Inflammatory macrophage treated with lipopolysaccharide for 4 hours (primary cell): ENCODE measurements at regions not wholly inside any gene's neighbourhood (a gene's known extent, or its start where the extent isn't known, plus 50 kb on each side); places are given as distances from the start of the nearest gene placed in this dataset.

ENCODE experiments used
- DNase-seq: peaks from one replicate; pipeline ENCODE4 v3.0.0-alpha.2; 2020

DNA sequence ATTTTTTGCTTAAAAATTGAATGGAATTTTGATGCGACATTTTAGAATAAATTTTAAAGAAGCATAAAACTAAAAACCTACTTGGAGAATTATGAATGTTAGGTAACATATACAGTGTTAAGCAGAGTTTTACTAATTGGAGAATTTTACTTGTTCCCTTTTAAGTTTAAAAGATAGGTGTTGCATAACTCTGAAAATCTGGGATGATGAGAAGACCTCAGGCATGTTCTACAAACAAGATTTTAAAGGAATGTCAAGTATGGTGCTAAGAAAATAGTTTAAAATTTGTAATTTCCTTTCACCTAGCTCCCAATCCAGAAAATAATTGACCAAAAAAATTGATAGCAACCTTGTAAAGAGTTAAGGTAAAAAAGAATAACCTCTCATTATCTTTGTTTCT, 135.8 kb downstream of the RFC3 start:
- DNase-seq: no peak

DNA sequence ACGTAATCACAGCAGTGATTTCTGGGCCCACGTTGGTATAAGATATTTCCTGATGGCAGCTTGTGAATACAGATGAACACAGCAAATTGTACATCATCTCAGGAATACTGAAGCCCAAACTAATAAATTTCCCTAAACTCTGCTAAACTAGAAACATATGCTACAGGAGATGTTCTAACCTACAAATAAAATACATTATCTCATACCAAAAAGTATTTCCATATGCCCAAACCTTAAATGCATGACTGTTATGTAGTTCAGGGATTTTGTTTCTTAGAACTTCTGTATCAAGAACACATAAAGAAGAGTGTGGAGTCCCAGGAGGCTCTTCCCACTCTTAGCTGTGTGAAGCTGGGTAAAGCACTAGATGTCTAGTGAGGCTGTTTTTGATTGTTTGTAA, 138.4 kb downstream of the RFC3 start:
- DNase-seq: no peak

DNA sequence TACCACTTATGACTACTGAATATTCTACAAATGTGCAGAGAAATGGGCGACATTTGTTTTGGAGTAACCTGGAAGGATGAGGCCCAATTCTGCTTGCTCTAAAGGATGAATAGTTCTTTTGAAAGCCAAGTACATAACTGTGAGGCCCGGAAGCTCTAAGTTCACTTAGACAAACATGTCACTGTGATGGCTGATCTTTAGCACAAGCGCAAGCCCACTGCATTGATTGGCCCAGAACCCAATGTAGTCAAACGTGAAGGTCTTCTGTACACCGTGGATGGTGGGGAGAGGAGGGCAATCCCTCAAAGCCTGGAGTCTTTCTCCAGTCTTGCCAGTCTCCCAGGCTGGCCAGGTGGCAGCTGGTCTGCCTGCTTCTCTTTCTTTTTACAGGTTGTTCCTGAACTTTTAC, 139.6 kb downstream of the RFC3 start:
- no peak for DNase-seq

DNA sequence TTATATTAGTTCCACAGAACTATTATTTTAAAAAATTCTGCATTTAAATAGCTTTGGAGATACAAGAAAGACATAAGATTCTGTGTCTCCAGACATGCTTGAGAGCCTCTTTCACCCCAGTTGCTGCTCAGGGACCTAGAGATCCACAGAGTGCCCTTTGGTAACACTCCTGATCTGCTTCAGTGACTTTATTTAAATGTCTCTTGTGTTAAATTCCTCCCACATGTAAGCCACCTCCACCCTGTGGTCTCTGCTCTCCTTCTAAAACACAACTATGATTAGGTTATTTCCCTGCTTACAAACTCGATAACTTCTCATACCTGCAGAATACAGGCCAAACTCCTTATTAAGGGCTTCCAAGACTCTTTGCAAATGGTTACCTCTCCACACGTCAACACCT, 141.0 kb downstream of the RFC3 start:
- no peak for DNase-seq

DNA sequence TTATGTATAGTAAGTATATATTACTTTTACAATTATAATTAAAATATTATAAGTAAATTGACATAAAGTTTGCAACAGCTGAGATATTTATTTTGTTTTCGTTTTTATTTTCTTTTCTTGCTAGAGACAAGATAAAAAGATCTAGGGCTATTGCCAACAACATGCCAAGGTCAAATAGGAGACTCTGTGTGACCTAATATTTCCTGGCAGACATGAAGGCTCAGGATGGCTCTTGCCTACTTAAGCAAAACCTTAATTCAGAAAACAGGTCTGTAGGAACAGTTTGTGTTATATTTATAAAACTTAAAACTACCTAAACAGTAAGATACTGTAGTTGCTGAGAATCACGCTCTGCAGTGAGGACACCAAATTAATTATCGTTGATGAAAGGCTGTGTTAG, 145.2 kb downstream of the RFC3 start:
- no peak for DNase-seq

DNA sequence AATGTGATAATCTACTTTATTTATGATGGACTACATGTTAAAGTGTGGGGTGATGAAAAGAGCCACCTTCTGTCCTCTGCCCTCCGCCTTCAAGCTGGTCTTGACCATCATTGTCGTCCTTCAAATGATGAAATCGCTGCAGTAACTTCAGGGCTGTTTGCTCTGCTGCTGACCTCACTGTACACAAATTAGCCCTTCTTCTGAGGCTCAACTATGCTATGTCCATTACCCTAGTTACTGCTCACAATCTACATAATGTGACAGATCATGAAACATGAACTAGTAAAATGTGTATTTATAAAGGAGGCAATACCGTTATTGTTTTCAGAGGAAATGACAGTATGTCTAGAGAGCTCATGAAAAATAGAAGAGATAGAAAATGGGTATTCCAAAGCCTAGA, 145.9 kb downstream of the RFC3 start:
- DNase-seq: no peak

DNA sequence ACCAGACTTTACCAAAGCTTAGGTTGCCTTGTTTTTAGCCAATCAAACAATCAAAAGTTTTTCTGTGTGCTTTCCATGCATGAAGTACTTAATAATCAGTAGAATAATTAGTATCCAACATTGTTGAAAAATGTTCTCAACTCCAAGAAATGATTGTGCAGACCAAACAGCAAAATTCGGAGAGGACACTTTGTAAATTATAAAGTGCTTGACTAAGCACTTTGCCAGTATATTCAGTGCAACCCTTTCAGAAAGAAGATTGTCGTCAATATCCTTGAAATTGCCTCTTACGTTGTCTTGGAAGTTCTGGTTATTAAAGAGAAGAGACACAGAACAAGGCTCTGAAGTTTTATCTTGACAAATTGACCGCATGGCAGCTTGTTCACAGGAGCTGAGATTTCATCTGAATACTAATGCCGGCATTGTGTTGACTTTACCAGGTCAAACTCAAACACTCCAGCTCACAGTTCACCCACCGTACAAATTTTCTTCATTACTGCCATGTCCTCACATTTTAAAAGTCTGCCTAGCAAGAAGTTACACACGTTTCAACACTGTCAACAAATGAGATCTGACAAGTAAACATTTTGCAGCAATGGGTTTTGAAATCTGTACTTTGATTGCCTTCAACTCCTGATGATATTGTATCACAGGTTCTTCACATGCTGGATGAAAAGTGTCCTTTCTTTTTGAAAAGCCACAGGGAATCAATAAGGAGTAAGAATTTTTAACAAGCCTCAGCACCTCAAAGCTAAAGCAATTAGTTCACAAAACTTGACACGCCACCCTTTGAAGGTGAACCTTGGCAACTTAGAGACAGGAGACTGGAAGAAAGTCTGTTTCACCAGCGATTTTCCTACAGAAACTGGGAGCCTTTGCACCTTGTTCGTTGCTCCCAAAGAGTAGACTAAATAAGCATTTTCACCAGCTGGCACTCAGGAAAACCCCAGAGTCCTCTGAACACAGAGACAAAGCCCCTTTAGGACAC, 150.9 kb downstream of the RFC3 start:
- no peak for DNase-seq

DNA sequence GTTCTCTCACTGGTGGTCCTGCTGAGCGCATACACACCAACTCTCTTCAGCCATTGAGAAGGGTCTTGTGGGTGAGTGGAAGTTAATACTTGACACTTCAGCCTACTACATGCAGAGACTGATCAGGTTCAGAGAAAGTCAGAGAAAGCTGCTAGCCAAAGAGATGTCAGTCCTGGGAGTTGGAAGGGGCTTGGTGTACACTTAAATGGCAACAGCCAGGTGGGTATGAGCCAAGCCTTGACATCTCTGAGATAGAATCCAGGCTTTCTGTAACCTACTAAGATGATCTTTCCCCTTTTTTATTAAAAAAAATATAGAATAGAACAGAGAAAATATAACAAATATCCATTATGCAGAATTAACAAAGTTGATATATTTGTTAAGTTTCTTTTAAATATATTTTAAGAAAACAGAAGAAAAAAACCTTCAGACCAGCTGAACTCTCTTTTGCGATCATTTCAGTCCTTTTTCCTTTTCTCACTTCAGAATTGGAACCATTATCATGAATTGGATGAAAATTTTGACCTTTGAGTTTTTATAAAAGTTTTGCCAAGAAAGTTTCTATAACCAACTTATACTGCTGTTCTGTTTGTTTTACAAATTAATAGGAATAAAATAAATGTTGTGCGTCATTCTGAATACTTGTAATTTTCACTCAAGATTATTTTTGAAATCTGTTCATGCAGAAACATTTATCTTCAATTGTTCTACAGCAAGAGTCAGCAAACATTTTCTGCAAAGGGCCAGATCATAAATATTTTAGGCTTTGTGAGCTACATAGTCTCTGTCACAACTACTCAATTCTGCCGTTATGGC, 153.0 kb downstream of the RFC3 start:
- no peak for DNase-seq

DNA sequence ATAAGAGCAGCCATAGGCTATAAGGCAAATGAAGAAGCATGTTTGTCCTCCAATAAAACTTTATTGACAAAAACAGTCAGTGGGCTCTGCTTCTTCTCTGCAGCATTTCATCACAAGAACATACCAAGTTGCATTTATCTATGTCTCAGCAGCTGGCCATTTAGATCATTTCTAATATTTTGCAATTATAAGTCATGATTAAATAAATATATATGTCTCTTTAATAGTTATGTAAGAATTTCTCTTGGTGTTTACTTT, 153.5 kb downstream of the RFC3 start:
- DNase-seq: no peak

DNA sequence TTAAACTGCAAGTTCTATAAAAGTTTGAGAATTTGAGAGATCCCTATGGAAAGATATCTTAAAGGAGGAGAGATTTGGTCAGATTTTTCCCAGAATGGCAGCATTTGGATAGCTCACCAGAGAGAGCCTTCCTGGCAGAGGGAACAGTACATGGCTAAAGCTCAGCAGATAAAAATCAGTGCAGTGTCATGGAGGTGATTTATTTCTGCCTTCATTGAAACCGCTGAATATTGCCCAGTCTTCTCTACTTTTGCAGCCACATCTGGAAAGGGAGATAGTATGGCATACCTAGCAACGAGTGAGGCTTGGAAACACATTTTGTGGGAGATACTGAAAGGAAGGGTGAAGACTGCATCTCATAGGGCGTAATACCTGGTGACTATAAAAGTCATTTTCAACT, 155.2 kb downstream of the RFC3 start:
- DNase-seq: no peak

DNA sequence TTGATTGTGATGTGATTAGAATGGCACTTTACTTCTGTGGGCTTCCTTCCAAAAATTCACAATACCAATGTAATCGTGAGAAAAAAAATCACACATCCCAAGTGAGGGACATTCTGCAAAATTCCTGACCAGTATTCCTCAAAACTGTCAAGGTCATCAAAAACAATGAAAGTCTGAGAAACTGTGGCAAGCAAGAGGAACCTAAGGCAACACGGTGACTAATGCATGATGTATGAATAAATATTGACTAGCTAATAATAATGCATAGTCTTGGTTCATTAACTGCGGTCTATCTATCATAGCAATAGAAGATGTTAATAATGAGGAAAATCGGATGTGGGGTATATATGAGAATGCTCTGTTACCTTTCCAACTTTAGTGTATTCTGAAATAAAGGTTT, 159.0 kb downstream of the RFC3 start:
- no peak for DNase-seq

DNA sequence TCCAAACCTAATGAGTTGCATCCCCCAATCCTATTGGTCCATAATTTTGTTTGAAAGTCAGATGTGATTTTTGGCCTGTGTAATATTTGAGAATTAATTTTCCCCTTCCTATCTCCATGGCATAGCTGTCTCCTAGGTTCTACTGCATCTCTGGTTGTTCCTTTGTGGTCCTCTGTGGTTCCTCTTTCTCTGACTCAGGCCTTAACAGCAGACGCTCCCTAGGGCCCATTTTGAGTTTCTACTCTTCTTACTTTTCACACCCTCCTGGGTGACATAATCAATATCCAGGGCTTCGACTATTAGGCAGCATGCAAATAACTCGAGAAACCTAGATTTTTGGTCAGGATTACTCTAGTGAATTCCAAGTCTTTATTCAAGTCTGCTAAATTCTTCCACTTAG, 160.7 kb downstream of the RFC3 start:
- DNase-seq: no peak

DNA sequence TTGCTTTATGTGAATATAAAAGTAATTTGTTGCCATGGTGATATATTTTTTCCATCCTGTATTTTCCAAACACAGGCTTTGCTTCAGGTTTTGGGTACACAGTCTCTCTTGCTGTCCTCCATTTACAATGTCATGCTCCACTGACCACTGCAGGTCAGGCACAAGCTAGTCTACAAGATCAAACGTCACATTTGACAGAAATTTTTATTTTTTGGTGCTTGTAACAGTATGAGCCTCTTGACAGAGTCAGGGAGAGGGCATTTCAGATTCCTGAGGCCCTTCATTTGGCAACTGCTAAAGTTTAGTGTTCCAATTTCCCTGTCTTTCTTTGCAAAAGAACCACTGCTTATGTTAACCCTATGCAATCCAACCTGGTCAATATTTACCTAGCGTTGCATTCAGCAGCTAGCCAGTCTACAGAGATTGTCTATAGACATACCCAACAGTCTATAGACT, 175.0 kb downstream of the RFC3 start:
- no peak for DNase-seq

DNA sequence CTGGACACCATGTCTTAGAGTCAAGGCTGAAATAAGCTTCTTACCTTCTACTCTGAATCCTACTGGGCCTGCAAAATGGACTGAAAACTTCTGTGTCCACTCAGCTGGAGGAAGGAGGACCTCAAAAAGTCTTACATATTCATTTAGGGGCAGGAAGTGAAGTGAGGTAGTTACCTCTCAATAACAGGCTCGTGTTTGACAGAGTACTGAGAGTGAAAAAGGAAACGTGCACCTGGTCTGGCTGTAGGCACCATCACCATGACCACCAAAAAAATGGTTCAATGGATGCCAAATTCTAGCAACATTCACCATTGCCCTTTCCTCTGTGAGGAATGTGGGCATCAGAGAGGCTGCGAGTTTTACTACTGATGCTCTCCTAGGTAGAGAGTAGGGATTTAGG, 176.2 kb downstream of the RFC3 start:
- no peak for DNase-seq

DNA sequence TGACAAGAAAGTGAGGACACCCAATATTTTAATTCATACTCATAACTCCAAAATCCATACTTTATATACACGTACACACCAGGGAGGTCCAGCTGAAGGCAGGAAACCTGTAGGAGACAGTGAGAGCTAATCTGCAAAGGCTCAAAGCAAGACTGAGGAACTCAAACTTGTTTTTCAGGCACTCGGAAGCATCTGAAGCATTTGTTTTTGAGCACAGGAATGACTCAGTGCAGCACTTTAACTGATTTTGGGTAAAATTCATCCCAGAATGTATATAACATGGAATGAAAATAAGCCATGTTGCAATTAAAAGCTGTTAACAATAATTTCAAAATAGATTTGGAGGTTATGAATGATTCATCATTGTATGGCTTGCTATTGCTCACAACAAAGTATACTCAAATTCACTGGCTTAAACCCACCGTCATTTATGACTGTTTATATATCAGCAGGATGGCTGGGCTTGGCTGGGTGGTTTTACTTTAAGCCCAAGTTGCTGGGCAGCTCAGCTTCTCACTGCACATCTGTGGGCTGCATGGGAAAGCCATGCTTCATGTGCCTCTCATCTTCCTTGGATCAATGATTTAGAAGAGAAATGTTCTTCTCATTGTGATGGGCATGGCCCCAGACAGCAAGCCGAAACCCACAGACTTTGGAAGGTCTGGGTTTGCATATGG, 177.0 kb downstream of the RFC3 start:
- DNase-seq: no peak

DNA sequence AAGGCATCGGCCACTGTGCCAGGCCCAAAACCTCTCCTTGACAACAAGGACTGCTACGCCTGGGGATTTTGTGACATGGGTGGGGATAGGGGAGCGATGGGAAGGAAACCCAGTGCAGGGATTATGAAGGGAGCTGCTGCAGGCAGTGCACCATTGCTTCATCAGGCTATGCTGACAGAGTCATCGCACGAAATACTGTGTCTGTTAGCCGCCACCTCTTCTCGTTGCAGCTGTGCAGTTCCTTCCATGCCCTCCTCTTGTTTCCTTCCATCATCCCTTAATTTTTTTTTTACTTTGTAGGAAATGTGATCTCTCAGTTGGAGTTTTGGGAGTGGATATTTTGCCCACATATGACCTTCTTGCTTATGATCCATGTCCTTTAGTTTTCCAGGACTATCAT, 178.7 kb downstream of the RFC3 start:
- DNase-seq: no peak

DNA sequence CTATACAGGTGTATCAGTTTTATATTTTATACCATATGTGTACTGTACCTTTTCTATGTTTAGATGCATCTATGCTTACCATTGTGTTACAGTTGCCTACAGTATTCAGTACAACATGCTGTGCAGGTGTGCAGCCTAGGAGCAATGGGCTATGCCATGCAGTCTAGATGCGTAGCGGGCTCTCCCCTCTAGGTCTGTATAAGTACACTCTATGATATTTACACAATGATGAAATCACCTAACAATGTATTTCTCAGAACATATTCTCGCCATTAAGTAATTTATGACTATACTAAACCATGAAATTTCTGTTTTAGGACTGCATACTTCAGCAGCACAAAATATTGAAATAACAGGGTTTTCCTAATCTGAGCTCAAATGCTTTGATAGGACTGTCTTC, 179.6 kb downstream of the RFC3 start:
- DNase-seq: no peak

DNA sequence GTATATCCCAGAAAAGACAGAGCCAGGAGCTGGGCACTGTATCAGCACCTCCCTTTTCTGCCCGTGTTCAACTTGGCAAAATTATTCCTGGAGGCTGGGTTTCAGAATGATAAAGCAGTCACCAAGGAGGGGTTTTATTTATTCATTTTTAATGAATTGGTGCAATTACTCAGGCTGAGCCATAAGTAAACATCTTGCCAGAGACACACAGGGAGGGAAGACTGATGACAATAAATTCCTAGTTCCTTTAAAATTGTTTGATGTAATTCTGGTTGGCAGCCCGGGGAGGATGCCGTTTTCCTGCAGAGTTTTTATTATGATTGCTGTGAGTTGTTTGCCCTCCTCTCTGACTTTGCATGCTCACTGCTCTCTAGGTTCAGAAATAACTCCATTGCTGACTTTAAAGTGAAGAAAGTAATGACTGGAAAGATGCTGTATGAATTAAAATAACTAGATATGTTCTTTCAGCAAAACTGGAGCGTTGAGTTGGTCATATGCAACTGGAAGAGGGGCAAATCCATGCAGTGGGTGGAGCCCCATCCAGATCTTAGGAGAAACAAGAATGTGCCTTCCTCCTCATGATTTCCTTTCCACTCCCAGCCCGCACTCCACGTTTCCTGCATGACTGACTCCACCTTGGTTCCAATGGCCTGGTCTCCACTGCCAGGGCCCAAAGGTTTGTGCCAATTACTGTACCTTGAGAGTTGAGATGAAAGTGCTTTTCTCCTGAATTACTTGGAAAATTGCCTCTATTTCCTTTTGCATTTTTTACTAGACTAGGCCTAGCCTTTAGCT, 182.1 kb downstream of the RFC3 start:
- no peak for DNase-seq

DNA sequence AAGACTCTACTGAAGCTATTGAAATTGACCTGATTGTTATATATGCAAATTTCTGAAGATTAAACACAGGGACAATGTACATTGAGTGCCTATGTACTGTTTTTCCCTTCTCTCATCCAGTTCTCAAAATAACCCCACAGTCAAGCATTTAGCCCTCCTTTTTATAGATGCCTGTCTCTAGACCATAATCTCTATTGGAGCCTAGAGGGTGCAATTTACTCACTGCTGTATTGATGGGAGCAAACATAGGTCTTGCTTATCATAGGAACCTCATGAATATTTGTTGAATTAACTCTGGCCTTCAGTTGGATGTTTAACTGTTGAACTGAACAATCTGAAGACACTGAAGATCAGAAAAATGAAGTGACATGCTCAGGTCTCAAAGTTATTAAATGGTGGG, 183.0 kb downstream of the RFC3 start:
- no peak for DNase-seq

DNA sequence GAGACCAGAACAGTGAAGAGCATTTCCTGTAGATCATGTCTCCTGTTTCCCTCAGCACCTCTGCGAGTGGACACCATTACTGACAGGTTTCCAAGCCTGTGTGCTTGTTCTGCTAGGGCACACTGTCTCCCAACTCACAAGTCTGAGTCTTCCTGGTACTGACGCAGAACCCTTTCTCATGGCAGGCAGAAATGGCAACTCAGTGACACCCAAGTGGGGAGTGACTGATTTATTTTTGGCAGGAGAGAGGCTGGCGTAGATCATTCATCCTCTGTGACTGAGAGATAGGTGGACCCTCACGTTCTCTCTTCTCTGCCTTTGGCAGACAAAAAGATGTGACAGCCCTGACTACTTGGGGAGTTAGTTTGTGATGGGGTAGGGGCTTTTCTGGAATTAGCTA, 183.4 kb downstream of the RFC3 start:
- no peak for DNase-seq

DNA sequence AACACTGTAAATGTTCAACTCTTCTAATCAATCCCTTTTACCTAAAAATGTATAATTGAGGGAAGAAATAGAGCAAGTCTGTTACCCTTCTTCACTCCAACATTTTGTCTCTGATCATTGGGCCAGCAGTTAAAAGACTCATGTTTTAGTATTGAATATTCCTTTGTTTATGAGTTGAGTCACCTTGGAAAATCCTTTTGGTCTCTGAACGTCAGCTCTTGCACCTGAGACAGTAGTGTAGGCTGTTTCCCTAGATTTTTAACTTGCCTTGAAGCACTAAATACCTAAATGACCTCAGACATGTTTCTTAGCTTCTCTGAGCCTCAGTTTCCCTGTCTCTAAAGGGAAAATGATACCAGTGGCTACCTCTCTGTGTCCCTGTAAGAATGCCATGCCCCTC, 184.2 kb downstream of the RFC3 start:
- DNase-seq: no peak

DNA sequence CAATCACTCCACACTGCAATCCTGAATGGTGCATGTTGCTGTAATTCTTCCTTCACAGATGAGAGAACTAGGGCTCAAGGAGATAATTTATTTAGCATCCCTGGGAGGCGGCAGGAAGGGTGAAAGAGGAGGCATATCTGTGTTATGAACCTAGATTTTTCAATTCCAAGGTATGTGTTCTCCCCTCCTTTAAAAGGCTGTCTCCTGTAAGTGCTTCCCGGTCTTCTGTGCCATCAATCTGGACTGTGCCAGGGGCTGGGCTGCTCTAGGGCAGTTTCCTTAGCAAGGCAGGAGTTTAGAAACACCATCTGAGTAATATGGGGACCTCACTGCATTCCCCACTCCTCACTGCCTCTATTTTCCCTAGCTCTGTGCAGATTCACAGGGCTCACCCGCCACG, 185.0 kb downstream of the RFC3 start:
- no peak for DNase-seq

DNA sequence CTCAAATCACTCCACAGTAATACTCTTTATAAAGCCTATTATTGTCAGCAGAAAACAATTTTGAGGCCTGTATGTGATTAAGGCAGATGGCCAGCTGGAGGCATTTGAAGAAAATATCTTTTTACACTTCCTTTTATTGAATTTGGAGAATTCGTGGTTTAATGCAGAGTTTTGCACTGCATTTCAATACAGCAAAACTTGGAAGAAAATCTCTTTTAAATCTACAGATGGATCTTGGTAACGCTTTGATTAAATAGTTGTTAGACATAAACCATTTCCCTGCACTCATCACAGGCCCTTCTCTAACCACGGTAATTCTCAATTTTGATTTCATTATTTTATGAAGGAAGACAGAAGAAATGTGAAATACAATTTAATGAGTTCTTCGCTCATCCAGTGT, 185.7 kb downstream of the RFC3 start:
- no peak for DNase-seq
